HepG2 (cell line): ENCODE measurements at regions not wholly inside any gene's neighbourhood (a gene's known extent, or its start where the extent isn't known, plus 50 kb on each side); places are given as distances from the start of the nearest gene placed in this dataset.

ENCODE experiments used
- ATAC-seq: fragments of 200-7000 bp; cut with Tn5 transposase; 3 replicates; pipeline ENCODE4 v1.9.1; 2020; ENCODE audit warnings: mild to moderate bottlenecking, moderate library complexity
- BruUV-seq: library from RNA; stranded (reverse); fragments of 400-500 nt; replicated peaks from 2 replicates; lab custom pipeline; 2021; lab: Mats Ljungman, UMichigan
- CTCF ChIA-PET: fragments of 300-600 bp; formaldehyde crosslinking; extraction: SDS; loops from one replicate; lab custom pipeline; 2021; ENCODE audit warnings: low total read pairs, inconsistent platforms, low intra/inter-chr PET ratio; lab: Yijun Ruan, JAX
- POLR2A ChIA-PET: fragments of 350-600 bp; sonication (Branson Sonifier 250); formaldehyde crosslinking; loops from one replicate; lab custom pipeline; 2020; ENCODE audit warnings: antibody characterized with exemption, inconsistent platforms; lab: Yijun Ruan, JAX
- DNase-seq: peaks from one replicate; pipeline ENCODE4 v3.0.0-alpha.2; 2015; ENCODE audit warnings: low spot score
- FAIRE-seq: peaks from 3 replicates; lab custom pipeline; 2011; peaks lifted over from hg19 to GRCh38; lab: Jason Lieb, UNC
- H2AFZ ChIP-seq: one replicate; pipeline ENCODE4 v1.6.1; 2011; ENCODE audit warnings: low read length, inconsistent platforms
- H3K27ac ChIP-seq: fragments of 300-600 bp; 3 replicates; pipeline ENCODE4 v1.8.0; 2011; ENCODE audit warnings: mixed run types, mild to moderate bottlenecking, mixed read lengths, low read length, inconsistent platforms; ENCODE audit not compliant: insufficient read depth; ENCODE audit errors: extremely low read length
- H3K27me3 ChIP-seq, 2 experiments: fragments of 200-600 bp in 1 of 2; 2 replicates in 1 of 2; 3 replicates in 1 of 2; pipeline versions ENCODE4 v1.6.0 to v1.8.0; 2011; ENCODE audit warnings: low read length in 2 of 2, mild to moderate bottlenecking in 2 of 2, moderate library complexity in 2 of 2, inconsistent platforms in 1 of 2; ENCODE audit not compliant: insufficient read depth in 2 of 2, control insufficient read depth in 1 of 2
- H3K36me3 ChIP-seq, 2 experiments: fragments of 200-600 bp in 1 of 2; replicated peaks in 1 of 2; 2 replicates in 1 of 2; 3 replicates in 1 of 2; pipeline versions ENCODE4 v1.5.1 to v1.8.0; 2011; ENCODE audit warnings: low read length in 2 of 2, inconsistent platforms in 1 of 2; ENCODE audit not compliant: insufficient read depth in 2 of 2, control insufficient read depth in 1 of 2
- H3K4me1 ChIP-seq: 2 replicates; pipeline ENCODE4 v1.5.1; 2012; ENCODE audit warnings: low read length, inconsistent platforms; ENCODE audit not compliant: insufficient read depth
- H3K4me2 ChIP-seq: 2 replicates; pipeline ENCODE4 v1.6.0; 2011; ENCODE audit warnings: low read depth, low read length, inconsistent platforms
- H3K4me3 ChIP-seq, 3 experiments: fragments of 200-600 bp in 1 of 3; sonication (generic), shearing (Covaris generic) in 1 of 3; replicated peaks in 1 of 3; 2 replicates each; pipeline ENCODE4 v1.5.1; 2011 to 2016; ENCODE audit warnings: low read length in 3 of 3, inconsistent platforms in 2 of 3, low read depth in 2 of 3, mild to moderate bottlenecking in 2 of 3, control low read depth in 1 of 3, mixed read lengths in 1 of 3; ENCODE audit not compliant: insufficient read depth in 1 of 3
- H3K79me2 ChIP-seq: one replicate; pipeline ENCODE4 v1.6.1; 2011; ENCODE audit warnings: low read length, inconsistent platforms; ENCODE audit not compliant: insufficient read depth
- H3K9ac ChIP-seq: 2 replicates; pipeline ENCODE4 v1.6.0; 2011; ENCODE audit warnings: mild to moderate bottlenecking, low read depth, low read length, inconsistent platforms; ENCODE audit not compliant: insufficient read depth
- H3K9me3 ChIP-seq: 2 replicates; pipeline ENCODE4 v1.5.1; 2012; ENCODE audit warnings: mild to moderate bottlenecking, low read length
- H4K20me1 ChIP-seq: 2 replicates; pipeline ENCODE4 v1.6.0; 2011; ENCODE audit warnings: inconsistent platforms, mild to moderate bottlenecking, low read length, moderate library complexity; ENCODE audit not compliant: insufficient read depth
- CHCHD3 ChIP-seq: sonication (generic); formaldehyde crosslinking; IDR thresholded peaks from 2 replicates; pipeline ENCODE4 v1.8.0; 2022; ENCODE audit warnings: mild to moderate bottlenecking, missing genetic modification reagents, moderate library complexity
- REXO4 ChIP-seq: sonication (generic); formaldehyde crosslinking; IDR thresholded peaks from 2 replicates; pipeline ENCODE4 v1.8.0; 2022; ENCODE audit warnings: missing genetic modification reagents, mild to moderate bottlenecking, borderline replicate concordance
- ZSCAN31 ChIP-seq: sonication (generic); formaldehyde crosslinking; IDR thresholded peaks from 2 replicates; pipeline ENCODE4 v1.5.0; 2020; ENCODE audit warnings: low read depth, mild to moderate bottlenecking, missing genetic modification reagents
- WGBS: methylation state at CpG from one replicate; pipeline ENCODE4 v1.1.6; 2017; ENCODE audit warnings: low lambda C conversion rate; 5-methylcytosine and 5-hydroxymethylcytosine counted together
- in situ Hi-C: cut with HindIII; loops from 2 replicates; pipeline ENCODE4 v1.10.0; 2017; ENCODE audit warnings: low pct_unique_long_range_greater_than_20kb; ENCODE audit not compliant: extremely low pct_ligation_motif_present
- intact Hi-C: fragments of 100-400 bp; cut with micrococcal nuclease; formaldehyde crosslinking; loops from one replicate; pipeline ENCODE4 v1.10.0; 2022; ENCODE audit not compliant: unreplicated experiment
- TF ChIP-seq, protein P1 (sequence below): sonication (generic); formaldehyde crosslinking; IDR thresholded peaks from 2 replicates; pipeline ENCODE4 v1.8.0; 2023; ENCODE audit warnings: mild to moderate bottlenecking, missing genetic modification reagents
- TF ChIP-seq, protein P2 (sequence below): conservative IDR thresholded peaks from 2 replicates; pipeline ENCODE4 v1.6.1; 2018; ENCODE audit warnings: missing genetic modification reagents

DNA sequence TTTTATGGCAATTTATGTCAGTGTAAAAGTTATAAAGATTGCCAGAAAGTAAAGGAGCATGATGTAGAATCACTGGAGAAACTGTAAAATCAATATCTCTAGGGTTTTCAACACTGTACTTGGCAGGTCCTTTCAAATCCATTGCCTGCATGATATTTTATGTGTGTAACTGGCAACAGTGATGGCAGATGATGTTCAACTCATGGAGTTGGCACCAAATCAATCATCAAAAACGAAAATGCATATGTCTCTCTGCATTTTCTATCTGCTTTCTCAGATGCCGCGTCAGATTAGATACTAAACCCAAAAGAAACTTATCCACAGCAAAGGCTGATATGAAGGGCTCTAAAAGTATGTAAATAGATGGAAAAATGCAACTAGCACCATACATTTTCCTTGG is 1395.5 kb upstream of the PIK3C3 start (continued):
- TF ChIP-seq CHCHD3, result no peak
- no peak for TF ChIP-seq ZSCAN31

- BruUV-seq, result no TSS peak
- no peak for TF ChIP-seq REXO4
- TF ChIP-seq, protein P1, sequence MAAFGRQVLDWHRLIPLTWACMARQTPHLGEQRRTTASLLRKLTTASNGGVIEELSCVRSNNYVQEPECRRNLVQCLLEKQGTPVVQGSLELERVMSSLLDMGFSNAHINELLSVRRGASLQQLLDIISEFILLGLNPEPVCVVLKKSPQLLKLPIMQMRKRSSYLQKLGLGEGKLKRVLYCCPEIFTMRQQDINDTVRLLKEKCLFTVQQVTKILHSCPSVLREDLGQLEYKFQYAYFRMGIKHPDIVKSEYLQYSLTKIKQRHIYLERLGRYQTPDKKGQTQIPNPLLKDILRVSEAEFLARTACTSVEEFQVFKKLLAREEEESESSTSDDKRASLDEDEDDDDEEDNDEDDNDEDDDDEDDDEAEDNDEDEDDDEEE, result no peak
- TF ChIP-seq, protein P2, sequence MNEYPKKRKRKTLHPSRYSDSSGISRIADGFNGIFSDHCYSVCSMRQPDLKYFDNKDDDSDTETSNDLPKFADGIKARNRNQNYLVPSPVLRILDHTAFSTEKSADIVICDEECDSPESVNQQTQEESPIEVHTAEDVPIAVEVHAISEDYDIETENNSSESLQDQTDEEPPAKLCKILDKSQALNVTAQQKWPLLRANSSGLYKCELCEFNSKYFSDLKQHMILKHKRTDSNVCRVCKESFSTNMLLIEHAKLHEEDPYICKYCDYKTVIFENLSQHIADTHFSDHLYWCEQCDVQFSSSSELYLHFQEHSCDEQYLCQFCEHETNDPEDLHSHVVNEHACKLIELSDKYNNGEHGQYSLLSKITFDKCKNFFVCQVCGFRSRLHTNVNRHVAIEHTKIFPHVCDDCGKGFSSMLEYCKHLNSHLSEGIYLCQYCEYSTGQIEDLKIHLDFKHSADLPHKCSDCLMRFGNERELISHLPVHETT (CRISPR knock-in tag), result no peak
- no peaks in the 10 kb centered on the region for H3K27me3 ChIP-seq
- no peaks in the 10 kb centered on the region for H3K79me2 ChIP-seq
- no peak overlapping the region for H3K27ac ChIP-seq
- intact Hi-C loops, result no loop called here
- H3K9ac ChIP-seq, result no peak overlapping the region
- ChIA-PET POLR2A (no interaction called here), CTCF (no interaction called here)
- ATAC-seq (no peak), FAIRE-seq (no peak), DNase-seq (no peak)
- in situ Hi-C loops, result no loop called here
- H3K9me3 ChIP-seq, result no peaks in the 10 kb centered on the region
- no peaks in the 10 kb centered on the region for H3K4me1 ChIP-seq
- no peak overlapping the region for H3K4me3 ChIP-seq
- no peaks in the 10 kb centered on the region for H3K36me3 ChIP-seq
- H2AFZ ChIP-seq, result no peak overlapping the region
- H4K20me1 ChIP-seq, result no peaks in the 10 kb centered on the region
- 26% methylated on average over 5 of the region's 5 CpGs for WGBS
- H3K4me2 ChIP-seq, result no peak overlapping the region
Measured at GRCh38 chr18:40558706-40559392, 1396.2 kb upstream of the PIK3C3 start.
